A549 (cell line): ENCODE measurements at regions not wholly inside any gene's neighbourhood (a gene's known extent, or its start where the extent isn't known, plus 50 kb on each side); places are given as distances from the start of the nearest gene placed in this dataset.
"Not testable (repeated sequence)": the region's sequence is repeated elsewhere in the genome, so short reads cannot be mapped to it uniquely, and the experiment has no call there.

ENCODE experiments used
- CBX8 ChIP-seq: fragments of 200-600 bp; sonication (generic); IDR thresholded peaks from 2 replicates; pipeline ENCODE4 v1.6.1; 2016
- CEBPB ChIP-seq, 2 experiments: fragments of >200 bp in 1 of 2; sonication (Bioruptor Twin) in 1 of 2; formaldehyde crosslinking in 1 of 2; IDR thresholded peaks; 2 replicates each; pipeline ENCODE4 v1.6.1; 2012 to 2016
- FOSL2 ChIP-seq, 2 experiments: fragments of 450-650 bp in 1 of 2; fragments of >200 bp in 1 of 2; sonication (Bioruptor Twin) in 1 of 2; formaldehyde crosslinking; IDR thresholded peaks; 2 replicates each; pipeline versions ENCODE4 v1.5.0 to v1.6.1; 2016 to 2020; ENCODE audit warnings: mild to moderate bottlenecking in 1 of 2, moderate library complexity in 1 of 2
- JUN ChIP-seq, 2 experiments: fragments of >200 bp; sonication (Bioruptor Twin); formaldehyde crosslinking; IDR thresholded peaks; 2 replicates in 1 of 2; 3 replicates in 1 of 2; pipeline ENCODE4 v1.6.1; 2016 to 2017
- NFE2L2 ChIP-seq: fragments of 150-350 bp; conservative IDR thresholded peaks from 2 replicates; pipeline ENCODE4 v1.6.1; 2014; ENCODE audit warnings: low read length
- POLR2A ChIP-seq: IDR thresholded peaks from 2 replicates; pipeline ENCODE4 v1.6.1; 2012; ENCODE audit warnings: mild to moderate bottlenecking, low read length
- POLR2AphosphoS2 ChIP-seq: conservative IDR thresholded peaks from 2 replicates; pipeline ENCODE4 v1.6.1; 2012; ENCODE audit warnings: low read length, improper control_type of control experiment, inconsistent platforms
- RAD21 ChIP-seq, 2 experiments: fragments of >200 bp in 1 of 2; sonication (Bioruptor Twin) in 1 of 2; formaldehyde crosslinking in 1 of 2; IDR thresholded peaks in 1 of 2; conservative IDR thresholded peaks in 1 of 2; 2 replicates in 1 of 2; 3 replicates in 1 of 2; pipeline ENCODE4 v1.6.1; 2012 to 2018; ENCODE audit warnings: inconsistent platforms in 1 of 2
- RFX5 ChIP-seq: fragments of 450-650 bp; IDR thresholded peaks from 2 replicates; pipeline ENCODE4 v1.7.1; 2014; ENCODE audit warnings: antibody characterized with exemption, mild to moderate bottlenecking, moderate library complexity
- TF ChIP-seq, protein P1 (sequence below): fragments of >200 bp; sonication (Bioruptor Twin); formaldehyde crosslinking; IDR thresholded peaks from 3 replicates; pipeline ENCODE4 v1.5.1; 2016

DNA sequence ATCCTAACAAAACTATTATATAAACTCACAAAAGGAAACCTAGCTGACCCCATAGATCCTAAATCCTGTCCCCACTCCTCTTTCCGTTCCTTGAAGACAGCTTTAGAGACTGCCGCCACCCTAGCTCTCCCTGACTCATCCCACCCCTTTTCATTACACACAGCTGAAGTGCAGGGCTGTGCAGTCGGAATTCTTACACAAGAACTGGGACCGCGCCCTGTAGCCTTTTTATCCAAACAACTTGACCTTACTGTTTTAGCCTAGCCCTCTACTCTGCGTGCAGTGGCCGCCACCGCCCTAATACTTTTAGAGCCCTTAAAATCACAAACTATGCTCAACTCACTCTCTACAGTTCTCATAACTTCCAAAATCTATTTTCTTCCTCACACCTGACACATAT is 264.0 kb downstream of the SMARCA2 start:
- TF ChIP-seq RFX5; POLR2A; POLR2AphosphoS2; JUN (IDR thresholded peaks at IDR 0.05); CEBPB (IDR thresholded peaks at IDR 0.05); FOSL2 (IDR thresholded peaks at IDR 0.05); FOSL2 (CRISPR knock-in tag; IDR thresholded peaks at IDR 0.05); NFE2L2; CBX8; RAD21 (conservative IDR thresholded peaks at IDR 0.05 in 1 of 2, IDR thresholded peaks at IDR 0.05 in 1 of 2): not testable (repeated sequence)
- TF ChIP-seq, protein P1, sequence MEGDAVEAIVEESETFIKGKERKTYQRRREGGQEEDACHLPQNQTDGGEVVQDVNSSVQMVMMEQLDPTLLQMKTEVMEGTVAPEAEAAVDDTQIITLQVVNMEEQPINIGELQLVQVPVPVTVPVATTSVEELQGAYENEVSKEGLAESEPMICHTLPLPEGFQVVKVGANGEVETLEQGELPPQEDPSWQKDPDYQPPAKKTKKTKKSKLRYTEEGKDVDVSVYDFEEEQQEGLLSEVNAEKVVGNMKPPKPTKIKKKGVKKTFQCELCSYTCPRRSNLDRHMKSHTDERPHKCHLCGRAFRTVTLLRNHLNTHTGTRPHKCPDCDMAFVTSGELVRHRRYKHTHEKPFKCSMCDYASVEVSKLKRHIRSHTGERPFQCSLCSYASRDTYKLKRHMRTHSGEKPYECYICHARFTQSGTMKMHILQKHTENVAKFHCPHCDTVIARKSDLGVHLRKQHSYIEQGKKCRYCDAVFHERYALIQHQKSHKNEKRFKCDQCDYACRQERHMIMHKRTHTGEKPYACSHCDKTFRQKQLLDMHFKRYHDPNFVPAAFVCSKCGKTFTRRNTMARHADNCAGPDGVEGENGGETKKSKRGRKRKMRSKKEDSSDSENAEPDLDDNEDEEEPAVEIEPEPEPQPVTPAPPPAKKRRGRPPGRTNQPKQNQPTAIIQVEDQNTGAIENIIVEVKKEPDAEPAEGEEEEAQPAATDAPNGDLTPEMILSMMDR, result not testable (repeated sequence)
